ENCODE measurements at regions not wholly inside any gene's neighbourhood (a gene's known extent, or its start where the extent isn't known, plus 50 kb on each side); places are given as distances from the start of the nearest gene placed in this dataset.

DNA sequence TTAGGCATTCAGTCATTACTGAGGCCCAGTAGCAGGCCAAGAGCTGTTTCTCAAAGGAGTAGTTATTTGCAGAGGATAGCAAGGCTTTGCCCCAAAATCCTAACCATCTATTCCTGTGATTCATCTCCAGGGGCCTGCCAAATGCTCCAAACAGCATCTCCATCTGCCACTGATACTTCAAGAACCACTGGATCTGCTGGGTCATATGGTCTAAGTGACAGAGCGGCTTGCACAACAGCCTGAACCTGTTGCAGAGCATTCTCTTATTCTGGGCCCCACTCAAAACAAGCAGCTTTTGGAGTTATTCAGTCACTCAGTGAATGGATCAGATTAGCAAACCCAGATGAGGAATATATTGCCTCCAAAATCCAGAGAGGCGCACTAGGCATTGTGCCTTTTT is 68.8 kb upstream of the ALDH1A3 start:
- ATAC-seq (ENCODE audit: low read depth) (no peak), DNase-seq (no peak)
- Mint-ChIP-seq H3K4me1 (no peaks in the 10 kb centered on the region), H3K27me3 (peaks cover 5% of the 10 kb centered on the region), H3K27ac (no peak overlapping the region), H3K9me3 (ENCODE audit: insufficient read depth) (no peaks in the 10 kb centered on the region), H3K4me3 (no peak overlapping the region)
- Histone ChIP-seq H3K79me2 (ENCODE audit: control insufficient read depth, insufficient read depth, low read length) (no peaks in the 10 kb centered on the region), H3K36me3 (replicated peaks in 1 of 2; ENCODE audit: control extremely low read depth in 1 of 2, control insufficient read depth in 1 of 2, extremely low read depth in 1 of 2, insufficient read depth in 2 of 2, low read length in 1 of 2) (no peaks in the 10 kb centered on the region), H3K9ac (ENCODE audit: low read length) (no peak overlapping the region), H3K4me2 (replicated peaks; ENCODE audit: low read depth, low read length, poor library complexity, severe bottlenecking) (no peak overlapping the region), H3K27me3 (replicated peaks in 1 of 4; ENCODE audit: control extremely low read depth in 1 of 4, control insufficient read depth in 3 of 4, insufficient read depth in 4 of 4, low read length in 3 of 4) (no peaks in the 10 kb centered on the region), H3K27ac (ENCODE audit: low read length in 2 of 2) (no peak overlapping the region), H3K4me1 (ENCODE audit: control insufficient read depth in 2 of 2, insufficient read depth in 2 of 2, low read length in 2 of 2) (no peaks in the 10 kb centered on the region), H4K20me1 (ENCODE audit: control insufficient read depth, insufficient read depth, low read length, poor library complexity, severe bottlenecking) (no peaks in the 10 kb centered on the region), H3K9me3 (ENCODE audit: control extremely low read depth in 1 of 3, control insufficient read depth in 2 of 3, insufficient read depth in 1 of 3, low read length in 2 of 3) (peaks cover 0 to 20% (median 6%) of the 10 kb centered on the region in 3 donors), H2AFZ (ENCODE audit: insufficient read depth, low read depth, low read length, poor library complexity, severe bottlenecking) (no peak overlapping the region), H3K4me3 (ENCODE audit: control extremely low read depth in 1 of 5, extremely low read depth in 1 of 5, insufficient read depth in 1 of 5, low read depth in 2 of 5, low read length in 4 of 5) (no peak overlapping the region)
- TF ChIP-seq EZH2 (IDR thresholded peaks at IDR 0.05; ENCODE audit: borderline replicate concordance, insufficient read depth, low read depth, low read length, poor library complexity, severe bottlenecking): no peak
- TF ChIP-seq, protein P1, sequence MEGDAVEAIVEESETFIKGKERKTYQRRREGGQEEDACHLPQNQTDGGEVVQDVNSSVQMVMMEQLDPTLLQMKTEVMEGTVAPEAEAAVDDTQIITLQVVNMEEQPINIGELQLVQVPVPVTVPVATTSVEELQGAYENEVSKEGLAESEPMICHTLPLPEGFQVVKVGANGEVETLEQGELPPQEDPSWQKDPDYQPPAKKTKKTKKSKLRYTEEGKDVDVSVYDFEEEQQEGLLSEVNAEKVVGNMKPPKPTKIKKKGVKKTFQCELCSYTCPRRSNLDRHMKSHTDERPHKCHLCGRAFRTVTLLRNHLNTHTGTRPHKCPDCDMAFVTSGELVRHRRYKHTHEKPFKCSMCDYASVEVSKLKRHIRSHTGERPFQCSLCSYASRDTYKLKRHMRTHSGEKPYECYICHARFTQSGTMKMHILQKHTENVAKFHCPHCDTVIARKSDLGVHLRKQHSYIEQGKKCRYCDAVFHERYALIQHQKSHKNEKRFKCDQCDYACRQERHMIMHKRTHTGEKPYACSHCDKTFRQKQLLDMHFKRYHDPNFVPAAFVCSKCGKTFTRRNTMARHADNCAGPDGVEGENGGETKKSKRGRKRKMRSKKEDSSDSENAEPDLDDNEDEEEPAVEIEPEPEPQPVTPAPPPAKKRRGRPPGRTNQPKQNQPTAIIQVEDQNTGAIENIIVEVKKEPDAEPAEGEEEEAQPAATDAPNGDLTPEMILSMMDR (IDR thresholded peaks at IDR 0.05): no peak
- CTCF ChIA-PET: no interaction called here
- WGBS (ENCODE audit: insufficient coverage): 80% methylated on average over 1 of the region's 2 CpGs
- intact Hi-C loops (cut with micrococcal nuclease): no loop called here
- POLR2A ChIA-PET: no interaction called here

DNA sequence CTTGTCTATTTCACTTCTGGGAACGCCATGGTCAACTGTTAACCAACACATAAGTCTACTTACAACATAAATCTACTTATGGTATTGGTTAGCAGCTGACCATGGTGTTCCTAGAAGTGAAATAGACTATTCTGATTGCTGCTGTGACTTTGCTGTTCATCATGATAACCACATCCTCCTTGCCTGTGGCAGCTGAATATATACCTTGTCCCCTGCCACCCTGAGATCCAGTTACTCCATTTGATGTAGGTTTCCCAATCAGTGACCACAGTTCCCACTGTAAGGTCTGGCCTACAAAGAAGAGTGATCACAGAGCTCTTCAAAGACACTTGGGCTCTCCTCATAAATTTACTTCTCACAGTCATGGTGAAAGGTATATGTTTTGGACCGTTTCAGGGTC is 66.8 kb upstream of the ALDH1A3 start:
- Histone ChIP-seq H3K27ac (ENCODE audit: low read length in 2 of 2) (no peak overlapping the region), H3K4me2 (replicated peaks; ENCODE audit: low read depth, low read length, poor library complexity, severe bottlenecking) (no peak overlapping the region), H3K79me2 (ENCODE audit: control insufficient read depth, insufficient read depth, low read length) (no peaks in the 10 kb centered on the region), H3K9ac (ENCODE audit: low read length) (no peak overlapping the region), H4K20me1 (ENCODE audit: control insufficient read depth, insufficient read depth, low read length, poor library complexity, severe bottlenecking) (no peaks in the 10 kb centered on the region), H2AFZ (ENCODE audit: insufficient read depth, low read depth, low read length, poor library complexity, severe bottlenecking) (no peak overlapping the region), H3K4me3 (ENCODE audit: control extremely low read depth in 1 of 5, extremely low read depth in 1 of 5, insufficient read depth in 1 of 5, low read depth in 2 of 5, low read length in 4 of 5) (no peak overlapping the region), H3K4me1 (ENCODE audit: control insufficient read depth in 2 of 2, insufficient read depth in 2 of 2, low read length in 2 of 2) (no peaks in the 10 kb centered on the region), H3K27me3 (replicated peaks in 1 of 4; ENCODE audit: control extremely low read depth in 1 of 4, control insufficient read depth in 3 of 4, insufficient read depth in 4 of 4, low read length in 3 of 4) (no peaks in the 10 kb centered on the region), H3K36me3 (replicated peaks in 1 of 2; ENCODE audit: control extremely low read depth in 1 of 2, control insufficient read depth in 1 of 2, extremely low read depth in 1 of 2, insufficient read depth in 2 of 2, low read length in 1 of 2) (no peaks in the 10 kb centered on the region), H3K9me3 (ENCODE audit: control extremely low read depth in 1 of 3, control insufficient read depth in 2 of 3, insufficient read depth in 1 of 3, low read length in 2 of 3) (peaks cover 0 to 11% (median 8%) of the 10 kb centered on the region in 3 donors)
- TF ChIP-seq, protein P1 (IDR thresholded peaks at IDR 0.05): no peak
- TF ChIP-seq EZH2 (IDR thresholded peaks at IDR 0.05; ENCODE audit: borderline replicate concordance, insufficient read depth, low read depth, low read length, poor library complexity, severe bottlenecking): no peak
- no CpG with 5 or more reads among the region's 2 CpGs for WGBS (ENCODE audit: insufficient coverage)
- CTCF ChIA-PET: no interaction called here
- intact Hi-C loops (cut with micrococcal nuclease): no loop called here
- H3K4me3 Mint-ChIP-seq: no peak overlapping the region
- DNase-seq (no peak), ATAC-seq (ENCODE audit: low read depth) (no peak)
- H3K27me3 Mint-ChIP-seq: peaks cover 5% of the 10 kb centered on the region
- H3K27ac Mint-ChIP-seq: no peak overlapping the region
- H3K9me3 Mint-ChIP-seq (ENCODE audit: insufficient read depth): no peaks in the 10 kb centered on the region
- POLR2A ChIA-PET: no interaction called here
- no peaks in the 10 kb centered on the region for H3K4me1 Mint-ChIP-seq
